ENCODE measurements at regions not wholly inside any gene's neighbourhood (a gene's known extent, or its start where the extent isn't known, plus 50 kb on each side); places are given as distances from the start of the nearest gene placed in this dataset.

- no peak for TF ChIP-seq EZH2phosphoT487 (IDR thresholded peaks at IDR 0.05; ENCODE audit: borderline replicate concordance, low read length)
- TF ChIP-seq, protein P1, sequence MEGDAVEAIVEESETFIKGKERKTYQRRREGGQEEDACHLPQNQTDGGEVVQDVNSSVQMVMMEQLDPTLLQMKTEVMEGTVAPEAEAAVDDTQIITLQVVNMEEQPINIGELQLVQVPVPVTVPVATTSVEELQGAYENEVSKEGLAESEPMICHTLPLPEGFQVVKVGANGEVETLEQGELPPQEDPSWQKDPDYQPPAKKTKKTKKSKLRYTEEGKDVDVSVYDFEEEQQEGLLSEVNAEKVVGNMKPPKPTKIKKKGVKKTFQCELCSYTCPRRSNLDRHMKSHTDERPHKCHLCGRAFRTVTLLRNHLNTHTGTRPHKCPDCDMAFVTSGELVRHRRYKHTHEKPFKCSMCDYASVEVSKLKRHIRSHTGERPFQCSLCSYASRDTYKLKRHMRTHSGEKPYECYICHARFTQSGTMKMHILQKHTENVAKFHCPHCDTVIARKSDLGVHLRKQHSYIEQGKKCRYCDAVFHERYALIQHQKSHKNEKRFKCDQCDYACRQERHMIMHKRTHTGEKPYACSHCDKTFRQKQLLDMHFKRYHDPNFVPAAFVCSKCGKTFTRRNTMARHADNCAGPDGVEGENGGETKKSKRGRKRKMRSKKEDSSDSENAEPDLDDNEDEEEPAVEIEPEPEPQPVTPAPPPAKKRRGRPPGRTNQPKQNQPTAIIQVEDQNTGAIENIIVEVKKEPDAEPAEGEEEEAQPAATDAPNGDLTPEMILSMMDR (IDR thresholded peaks at IDR 0.05; ENCODE audit: low read depth, low read length, poor library complexity, severe bottlenecking), result no peak
- H4K20me1 ChIP-seq (ENCODE audit: control insufficient read depth, insufficient read depth, low read depth, low read length), result no peaks in the 10 kb centered on the region
Measured at GRCh38 chr12:93047118-93047517, 118.0 kb upstream of the EEA1 start.

GRCh38 chr12:93048656-93049055 lies 119.6 kb upstream of the EEA1 start:
- H3K27me3 ChIP-seq (ENCODE audit: control insufficient read depth, low read length), result peaks cover 2% of the 10 kb centered on the region
- no peaks in the 10 kb centered on the region for H4K20me1 ChIP-seq (ENCODE audit: control insufficient read depth, insufficient read depth, low read depth, low read length)
- no peaks in the 10 kb centered on the region for H3K4me1 ChIP-seq (ENCODE audit: control insufficient read depth, low read length)
- H3K4me2 ChIP-seq (ENCODE audit: low read length), result no peak overlapping the region
- H3K9me3 ChIP-seq (ENCODE audit: control insufficient read depth, insufficient read depth, low read length), result no peaks in the 10 kb centered on the region
- H3K4me3 ChIP-seq (ENCODE audit: low read length), result no peak overlapping the region
- H3K9me2 ChIP-seq (replicated peaks; ENCODE audit: control insufficient read depth, low read length), result no peaks in the 10 kb centered on the region
- H3F3A ChIP-seq (ENCODE audit: control insufficient read depth, insufficient read depth), result no peaks in the 10 kb centered on the region
- no peaks in the 10 kb centered on the region for H3K36me3 ChIP-seq (ENCODE audit: control insufficient read depth, low read length)
- H3K79me2 ChIP-seq (ENCODE audit: control insufficient read depth, low read length), result no peaks in the 10 kb centered on the region
- H3K27ac ChIP-seq (ENCODE audit: low read depth, low read length), result no peak overlapping the region
- no peak for TF ChIP-seq EZH2phosphoT487 (IDR thresholded peaks at IDR 0.05; ENCODE audit: borderline replicate concordance, low read length)
- TF ChIP-seq, protein P1 (IDR thresholded peaks at IDR 0.05; ENCODE audit: low read depth, low read length, poor library complexity, severe bottlenecking), result no peak

More at GRCh38 chr12:93047118-93047517, 118.0 kb upstream of the EEA1 start:
- Histone ChIP-seq H3K4me2 (ENCODE audit: low read length) (no peak overlapping the region), H3K9me2 (replicated peaks; ENCODE audit: control insufficient read depth, low read length) (no peaks in the 10 kb centered on the region), H3K36me3 (ENCODE audit: control insufficient read depth, low read length) (no peaks in the 10 kb centered on the region), H3K4me1 (ENCODE audit: control insufficient read depth, low read length) (no peaks in the 10 kb centered on the region), H3K27me3 (ENCODE audit: control insufficient read depth, low read length) (peaks cover 2% of the 10 kb centered on the region), H3F3A (ENCODE audit: control insufficient read depth, insufficient read depth) (no peaks in the 10 kb centered on the region), H3K79me2 (ENCODE audit: control insufficient read depth, low read length) (no peaks in the 10 kb centered on the region), H3K9me3 (ENCODE audit: control insufficient read depth, insufficient read depth, low read length) (no peaks in the 10 kb centered on the region), H3K27ac (ENCODE audit: low read depth, low read length) (no peak overlapping the region), H3K4me3 (ENCODE audit: low read length) (no peak overlapping the region)

DNA sequence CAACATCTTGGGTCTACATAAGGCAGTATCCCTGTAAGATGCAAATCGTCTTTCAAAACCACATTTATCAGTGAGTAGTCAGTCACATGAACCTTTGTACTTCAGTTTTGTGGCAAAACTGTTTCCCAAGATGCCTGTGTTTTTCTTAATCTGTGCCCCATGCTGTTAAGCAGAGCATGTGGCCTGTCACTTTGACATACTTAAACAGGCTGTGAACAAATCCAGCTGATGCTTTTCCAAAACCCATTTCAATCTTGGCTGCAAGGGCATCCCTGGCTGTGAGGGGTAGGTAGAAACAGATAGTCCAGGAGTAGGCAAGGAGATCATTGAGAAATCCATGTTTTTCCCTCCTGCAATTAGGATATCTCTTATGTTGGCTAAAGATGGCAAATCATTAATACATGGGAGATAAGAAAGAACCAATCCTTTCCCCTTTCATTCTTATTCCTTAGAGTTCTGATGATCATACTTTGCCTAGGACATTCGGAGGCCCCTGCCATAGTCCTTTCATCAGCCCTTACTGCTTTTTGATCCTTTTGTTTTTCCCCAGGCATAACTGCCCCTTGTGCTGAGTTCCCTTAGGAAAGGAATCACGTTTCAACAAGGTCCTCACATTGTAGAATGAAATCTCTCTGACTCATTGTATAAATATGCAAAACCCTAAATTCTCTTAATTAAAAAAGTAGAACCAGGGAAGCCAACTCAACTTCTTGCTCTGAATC lies 121.1 kb upstream of the EEA1 start:
- Histone ChIP-seq H3K4me1 (ENCODE audit: control insufficient read depth, low read length) (no peaks in the 10 kb centered on the region), H3K4me2 (ENCODE audit: low read length) (no peak overlapping the region), H3F3A (ENCODE audit: control insufficient read depth, insufficient read depth) (no peaks in the 10 kb centered on the region), H3K36me3 (ENCODE audit: control insufficient read depth, low read length) (no peaks in the 10 kb centered on the region), H3K9me3 (ENCODE audit: control insufficient read depth, insufficient read depth, low read length) (no peaks in the 10 kb centered on the region), H3K27ac (ENCODE audit: low read depth, low read length) (no peak overlapping the region), H3K9me2 (replicated peaks; ENCODE audit: control insufficient read depth, low read length) (no peaks in the 10 kb centered on the region), H3K4me3 (ENCODE audit: low read length) (no peak overlapping the region), H4K20me1 (ENCODE audit: control insufficient read depth, insufficient read depth, low read depth, low read length) (no peaks in the 10 kb centered on the region), H3K79me2 (ENCODE audit: control insufficient read depth, low read length) (no peaks in the 10 kb centered on the region), H3K27me3 (ENCODE audit: control insufficient read depth, low read length) (peaks cover 5% of the 10 kb centered on the region)
- TF ChIP-seq, protein P1 (IDR thresholded peaks at IDR 0.05; ENCODE audit: low read depth, low read length, poor library complexity, severe bottlenecking), result no peak
- TF ChIP-seq EZH2phosphoT487 (IDR thresholded peaks at IDR 0.05; ENCODE audit: borderline replicate concordance, low read length), result no peak

All from DOHH2 (cell line).